ENCODE measurements at regions not wholly inside any gene's neighbourhood (a gene's known extent, or its start where the extent isn't known, plus 50 kb on each side); places are given as distances from the start of the nearest gene placed in this dataset.

DNA sequence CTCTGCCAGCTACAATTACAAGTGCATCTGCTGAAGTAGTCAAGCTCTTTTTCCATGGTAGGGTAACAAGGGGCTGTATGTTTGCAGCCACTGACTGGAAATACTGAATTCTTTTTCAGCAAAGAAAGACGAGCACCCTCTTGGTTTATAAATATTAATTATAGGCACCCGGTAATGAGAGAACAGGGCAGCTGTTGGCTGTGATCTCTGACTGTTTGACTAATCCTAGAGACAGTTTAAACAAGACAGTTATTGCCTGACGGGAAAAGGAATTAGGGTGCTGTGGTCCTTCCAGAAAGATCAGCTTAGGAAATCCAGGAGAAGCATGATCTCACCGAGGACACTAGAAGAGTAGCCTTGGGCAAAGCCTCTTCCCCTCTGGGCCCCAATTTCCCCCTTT is 183.7 kb upstream of the ZC3H12A start:
- Histone ChIP-seq H3K4me3 (IDR thresholded peaks at IDR 0.05; ENCODE audit: insufficient read depth, low read depth, low read length) (no peak overlapping the region), H3K4me1 (ENCODE audit: low read depth, poor library complexity, severe bottlenecking) (peaks cover 11% of the 10 kb centered on the region), H3K36me3 (ENCODE audit: insufficient read depth) (no peaks in the 10 kb centered on the region), H4K20me1 (ENCODE audit: insufficient read depth) (no peaks in the 10 kb centered on the region), H3K9ac (no peak overlapping the region), H2AFZ (ENCODE audit: low read depth) (no peak overlapping the region), H3K27me3 (ENCODE audit: insufficient read depth, low read depth) (peaks cover 30% of the 10 kb centered on the region), H3K27ac (no peak overlapping the region), H3K4me2 (no peak overlapping the region), H3K79me2 (ENCODE audit: insufficient read depth, low read depth) (no peaks in the 10 kb centered on the region)
- TF ChIP-seq, protein P1, sequence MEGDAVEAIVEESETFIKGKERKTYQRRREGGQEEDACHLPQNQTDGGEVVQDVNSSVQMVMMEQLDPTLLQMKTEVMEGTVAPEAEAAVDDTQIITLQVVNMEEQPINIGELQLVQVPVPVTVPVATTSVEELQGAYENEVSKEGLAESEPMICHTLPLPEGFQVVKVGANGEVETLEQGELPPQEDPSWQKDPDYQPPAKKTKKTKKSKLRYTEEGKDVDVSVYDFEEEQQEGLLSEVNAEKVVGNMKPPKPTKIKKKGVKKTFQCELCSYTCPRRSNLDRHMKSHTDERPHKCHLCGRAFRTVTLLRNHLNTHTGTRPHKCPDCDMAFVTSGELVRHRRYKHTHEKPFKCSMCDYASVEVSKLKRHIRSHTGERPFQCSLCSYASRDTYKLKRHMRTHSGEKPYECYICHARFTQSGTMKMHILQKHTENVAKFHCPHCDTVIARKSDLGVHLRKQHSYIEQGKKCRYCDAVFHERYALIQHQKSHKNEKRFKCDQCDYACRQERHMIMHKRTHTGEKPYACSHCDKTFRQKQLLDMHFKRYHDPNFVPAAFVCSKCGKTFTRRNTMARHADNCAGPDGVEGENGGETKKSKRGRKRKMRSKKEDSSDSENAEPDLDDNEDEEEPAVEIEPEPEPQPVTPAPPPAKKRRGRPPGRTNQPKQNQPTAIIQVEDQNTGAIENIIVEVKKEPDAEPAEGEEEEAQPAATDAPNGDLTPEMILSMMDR (conservative IDR thresholded peaks at IDR 0.05; ENCODE audit: low read depth, low read length) = no peak

DNA sequence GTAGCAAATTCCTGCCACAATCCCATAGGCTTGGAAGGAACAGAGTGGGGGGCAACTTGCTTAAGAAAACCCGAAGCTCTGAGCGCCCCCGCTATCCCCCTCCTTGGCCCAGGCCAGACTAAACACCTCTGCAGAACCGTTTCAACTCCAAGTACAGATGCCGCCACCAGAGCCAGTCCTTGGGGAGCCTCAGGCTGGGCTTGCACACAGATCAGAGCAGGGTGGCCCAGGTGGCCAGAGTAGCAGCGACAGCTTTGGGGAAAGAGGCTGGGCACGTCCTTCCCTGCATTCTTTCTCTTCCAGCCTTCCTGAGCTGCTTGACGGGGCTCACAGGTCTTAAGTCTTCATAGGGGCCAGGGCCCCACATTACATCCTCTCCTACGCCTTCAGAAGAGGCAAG is 181.6 kb upstream of the ZC3H12A start:
- Histone ChIP-seq H3K27ac (no peak overlapping the region), H3K79me2 (ENCODE audit: insufficient read depth, low read depth) (no peaks in the 10 kb centered on the region), H3K4me2 (no peak overlapping the region), H3K9ac (no peak overlapping the region), H3K4me3 (IDR thresholded peaks at IDR 0.05; ENCODE audit: insufficient read depth, low read depth, low read length) (no peak overlapping the region), H3K36me3 (ENCODE audit: insufficient read depth) (no peaks in the 10 kb centered on the region), H3K27me3 (ENCODE audit: insufficient read depth, low read depth) (peaks cover 41% of the 10 kb centered on the region), H3K4me1 (ENCODE audit: low read depth, poor library complexity, severe bottlenecking) (peaks cover 11% of the 10 kb centered on the region), H2AFZ (ENCODE audit: low read depth) (no peak overlapping the region), H4K20me1 (ENCODE audit: insufficient read depth) (no peaks in the 10 kb centered on the region)
- TF ChIP-seq, protein P1 (conservative IDR thresholded peaks at IDR 0.05; ENCODE audit: low read depth, low read length) = no peak

DNA sequence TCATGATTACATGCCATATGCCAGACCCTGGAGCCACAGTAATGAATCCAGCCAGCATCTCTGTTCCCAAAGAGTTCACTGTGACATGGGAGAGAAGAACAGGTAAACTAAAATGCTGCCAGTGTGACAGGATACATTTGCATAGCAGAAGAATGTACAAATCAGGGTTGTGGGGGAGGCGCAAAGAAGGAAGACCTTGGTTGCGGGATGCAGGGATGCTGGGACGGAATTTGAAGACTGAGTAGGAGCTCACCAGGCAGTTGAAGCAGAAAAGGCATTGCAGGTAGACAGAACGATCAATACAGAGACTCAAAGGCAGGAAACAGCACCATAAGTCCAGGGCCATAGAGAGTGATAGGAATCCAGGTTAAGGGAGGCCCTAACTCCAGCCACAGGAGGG is 180.3 kb upstream of the ZC3H12A start:
- Histone ChIP-seq H3K79me2 (ENCODE audit: insufficient read depth, low read depth) (no peaks in the 10 kb centered on the region), H3K4me3 (IDR thresholded peaks at IDR 0.05; ENCODE audit: insufficient read depth, low read depth, low read length) (no peak overlapping the region), H4K20me1 (ENCODE audit: insufficient read depth) (no peaks in the 10 kb centered on the region), H3K4me1 (ENCODE audit: low read depth, poor library complexity, severe bottlenecking) (peaks cover 6% of the 10 kb centered on the region), H3K9ac (no peak overlapping the region), H3K27ac (no peak overlapping the region), H3K36me3 (ENCODE audit: insufficient read depth) (no peaks in the 10 kb centered on the region), H2AFZ (ENCODE audit: low read depth) (no peak overlapping the region), H3K27me3 (ENCODE audit: insufficient read depth, low read depth) (peaks cover 46% of the 10 kb centered on the region), H3K4me2 (no peak overlapping the region)
- TF ChIP-seq, protein P1 (conservative IDR thresholded peaks at IDR 0.05; ENCODE audit: low read depth, low read length) = no peak

DNA sequence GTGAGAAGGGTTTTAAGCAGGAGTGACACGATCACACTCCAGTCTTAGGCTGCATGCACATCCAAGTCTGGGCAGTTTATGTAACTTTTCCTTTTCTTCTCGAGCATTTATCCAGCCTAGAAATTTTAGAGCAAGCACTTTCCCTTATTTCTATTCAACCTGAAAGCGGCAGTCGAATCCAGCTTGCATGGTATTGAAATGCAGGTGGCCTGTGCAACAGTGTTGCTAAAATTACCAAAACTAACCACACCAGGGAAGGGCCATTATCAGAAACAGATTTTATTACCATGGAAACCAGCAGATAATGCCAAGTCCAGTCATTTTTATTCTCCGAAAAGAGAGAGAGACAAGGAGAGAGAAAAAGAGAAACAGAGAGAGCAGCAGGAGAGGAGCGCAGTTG is 179.9 kb upstream of the ZC3H12A start:
- Histone ChIP-seq H3K36me3 (ENCODE audit: insufficient read depth) (no peaks in the 10 kb centered on the region), H3K9ac (no peak overlapping the region), H3K79me2 (ENCODE audit: insufficient read depth, low read depth) (no peaks in the 10 kb centered on the region), H4K20me1 (ENCODE audit: insufficient read depth) (no peaks in the 10 kb centered on the region), H3K4me3 (IDR thresholded peaks at IDR 0.05; ENCODE audit: insufficient read depth, low read depth, low read length) (no peak overlapping the region), H2AFZ (ENCODE audit: low read depth) (no peak overlapping the region), H3K27ac (no peak overlapping the region), H3K27me3 (ENCODE audit: insufficient read depth, low read depth) (peaks cover 46% of the 10 kb centered on the region), H3K4me2 (no peak overlapping the region), H3K4me1 (ENCODE audit: low read depth, poor library complexity, severe bottlenecking) (peaks cover 2% of the 10 kb centered on the region)
- TF ChIP-seq, protein P1 (conservative IDR thresholded peaks at IDR 0.05; ENCODE audit: low read depth, low read length) = no peak
